OCI-LY7 (cell line): ENCODE measurements at regions not wholly inside any gene's neighbourhood (a gene's known extent, or its start where the extent isn't known, plus 50 kb on each side); places are given as distances from the start of the nearest gene placed in this dataset.

ENCODE experiments used
- BruUV-seq: library from RNA; stranded (reverse); fragments of 400-500 nt; replicated peaks from 2 replicates; lab custom pipeline; 2021; lab: Mats Ljungman, UMichigan
- CTCF ChIA-PET: fragments of 300-600 bp; sonication (Branson Sonifier 250); formaldehyde crosslinking; loops from one replicate; lab custom pipeline; 2022; ENCODE audit warnings: antibody characterized with exemption; ENCODE audit not compliant: unreplicated experiment; lab: Charles Lee
- POLR2A ChIA-PET: fragments of 300-600 bp; sonication (Branson Sonifier 250); formaldehyde crosslinking; loops from one replicate; lab custom pipeline; 2022; ENCODE audit warnings: antibody characterized with exemption; lab: Charles Lee
- DNase-seq: peaks from one replicate; pipeline ENCODE4 v3.0.0-alpha.2; 2015; ENCODE audit warnings: low spot score
- H2AFZ ChIP-seq: fragments of 200-600 bp; sonication (generic), shearing (Covaris generic); 2 replicates; pipeline ENCODE4 v1.6.1; 2014; ENCODE audit warnings: mild to moderate bottlenecking, antibody characterized with exemption, low read length, moderate library complexity
- H3K27ac ChIP-seq: fragments of 200-600 bp; sonication (generic); 2 replicates; pipeline ENCODE4 v1.5.1; 2014; ENCODE audit warnings: mixed run types, low read depth, mild to moderate bottlenecking, moderate library complexity, low read length, inconsistent platforms; ENCODE audit not compliant: poor library complexity, severe bottlenecking
- H3K36me3 ChIP-seq: fragments of 200-600 bp; sonication (generic); 2 replicates; pipeline ENCODE4 v1.6.1; 2014; ENCODE audit warnings: mild to moderate bottlenecking, antibody characterized with exemption, low read length, moderate library complexity, mixed read lengths; ENCODE audit not compliant: insufficient read depth
- H3K4me1 ChIP-seq: fragments of 200-600 bp; sonication (generic); 2 replicates; pipeline ENCODE4 v1.5.1; 2014; ENCODE audit warnings: mild to moderate bottlenecking, low read length; ENCODE audit not compliant: insufficient read depth, poor library complexity, severe bottlenecking
- H3K4me2 ChIP-seq: fragments of 200-600 bp; sonication (generic); 2 replicates; pipeline ENCODE4 v1.6.1; 2014; ENCODE audit warnings: mild to moderate bottlenecking, low read length
- H3K4me3 ChIP-seq: fragments of 200-600 bp; sonication (generic); 2 replicates; pipeline ENCODE4 v1.5.1; 2014; ENCODE audit warnings: mild to moderate bottlenecking, low read depth, low read length; ENCODE audit not compliant: poor library complexity, severe bottlenecking
- H3K79me2 ChIP-seq: fragments of 200-600 bp; sonication (generic); 2 replicates; pipeline ENCODE4 v1.6.1; 2016; ENCODE audit warnings: low read depth, mild to moderate bottlenecking, low read length, moderate library complexity, mixed read lengths; ENCODE audit not compliant: insufficient read depth
- H3K9me2 ChIP-seq: fragments of 200-600 bp; sonication (generic); 2 replicates; pipeline ENCODE4 v1.6.1; 2016; ENCODE audit warnings: mild to moderate bottlenecking, low read length, mixed read lengths; ENCODE audit not compliant: insufficient read depth
- H3K9me3 ChIP-seq: fragments of 200-600 bp; sonication (generic); 2 replicates; pipeline ENCODE4 v1.6.1; 2014; ENCODE audit warnings: mild to moderate bottlenecking, mixed run types, low read length, mixed read lengths
- H4K20me1 ChIP-seq: fragments of 200-600 bp; sonication (generic); 2 replicates; pipeline ENCODE4 v1.6.1; 2014; ENCODE audit warnings: mild to moderate bottlenecking, antibody characterized with exemption, low read length, moderate library complexity, mixed read lengths; ENCODE audit not compliant: insufficient read depth
- CTCF ChIP-seq: fragments of 200-600 bp; sonication (generic); conservative IDR thresholded peaks from 2 replicates; pipeline ENCODE4 v1.5.1; 2014; ENCODE audit warnings: mild to moderate bottlenecking, antibody characterized with exemption, low read length, moderate library complexity, mixed read lengths
- EZH2phosphoT487 ChIP-seq: fragments of 200-600 bp; sonication (generic); IDR thresholded peaks from 2 replicates; pipeline ENCODE4 v1.6.1; 2018; ENCODE audit warnings: low read depth, borderline replicate concordance, mild to moderate bottlenecking, mixed run types, antibody characterized with exemption, low read length, moderate library complexity, mixed read lengths
- intact Hi-C: fragments of 100-400 bp; cut with micrococcal nuclease; formaldehyde crosslinking; loops from one replicate; pipeline ENCODE4 v1.10.0; 2022; ENCODE audit not compliant: unreplicated experiment

- H4K20me1 ChIP-seq, result no peaks in the 10 kb centered on the region
- no peak for DNase-seq
- TF ChIP-seq CTCF, result no peak
- no peak for TF ChIP-seq EZH2phosphoT487
- H3K9me3 ChIP-seq, result no peaks in the 10 kb centered on the region
- no peak overlapping the region for H3K4me3 ChIP-seq
- no peak overlapping the region for H3K27ac ChIP-seq
- no peaks in the 10 kb centered on the region for H3K4me1 ChIP-seq
- CTCF ChIA-PET, result no interaction called here
- no peaks in the 10 kb centered on the region for H3K79me2 ChIP-seq
- H3K36me3 ChIP-seq, result no peaks in the 10 kb centered on the region
- no peak overlapping the region for H2AFZ ChIP-seq
- no peaks in the 10 kb centered on the region for H3K9me2 ChIP-seq
- BruUV-seq, result no TSS peak
- POLR2A ChIA-PET, result interaction anchor here (0.6 kb wide), 1 partner anchor 688 kb away, joined by 3 read pairs; no protein-coding TSS in a partner anchor
- intact Hi-C loops, result no loop called here
- H3K4me2 ChIP-seq, result no peak overlapping the region
These were observed 163.4 kb downstream of the NUAK1 start for GRCh38 chr12:105975351-105975750.

DNA sequence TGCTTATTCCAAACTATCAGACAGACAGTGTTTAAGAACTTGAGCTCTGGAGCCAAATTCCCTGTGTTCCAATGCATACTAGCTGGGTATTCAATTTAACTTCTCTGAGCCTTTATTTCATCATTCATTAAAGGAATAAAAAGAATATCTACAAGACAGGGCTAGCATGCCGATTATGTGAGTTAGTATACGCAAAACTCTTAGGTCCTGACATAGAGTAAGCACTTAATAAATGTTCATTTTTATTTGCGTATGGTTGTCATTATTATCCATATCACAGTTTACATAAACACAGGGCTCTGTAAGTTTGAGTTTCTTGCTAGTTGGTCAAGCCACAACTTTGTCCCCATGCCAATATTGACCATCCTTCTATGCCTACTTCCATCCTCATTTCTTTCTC lies 161.5 kb downstream of the NUAK1 start:
- no peaks in the 10 kb centered on the region for H3K4me1 ChIP-seq
- H3K27ac ChIP-seq, result no peak overlapping the region
- H3K4me3 ChIP-seq, result no peak overlapping the region
- no peaks in the 10 kb centered on the region for H3K9me2 ChIP-seq
- no TSS peak for BruUV-seq
- intact Hi-C loops, result no loop called here
- POLR2A ChIA-PET, result interaction anchor here (0.5 to 0.7 kb wide), 3 partner anchors 37 to 55 kb away, joined by 3 to 6 read pairs (median 4); no protein-coding TSS in a partner anchor
- DNase-seq, result no peak
- no peaks in the 10 kb centered on the region for H4K20me1 ChIP-seq
- no peaks in the 10 kb centered on the region for H3K9me3 ChIP-seq
- H3K36me3 ChIP-seq, result no peaks in the 10 kb centered on the region
- TF ChIP-seq EZH2phosphoT487 (no peak), CTCF (no peak)
- no peak overlapping the region for H3K4me2 ChIP-seq
- no peak overlapping the region for H2AFZ ChIP-seq
- no peaks in the 10 kb centered on the region for H3K79me2 ChIP-seq
- CTCF ChIA-PET, result no interaction called here

- no peaks in the 10 kb centered on the region for H3K4me1 ChIP-seq
- no peaks in the 10 kb centered on the region for H4K20me1 ChIP-seq
- DNase-seq, result no peak
- CTCF ChIA-PET, result no interaction called here
- intact Hi-C loops, result no loop called here
- H3K9me3 ChIP-seq, result no peaks in the 10 kb centered on the region
- H3K36me3 ChIP-seq, result no peaks in the 10 kb centered on the region
- BruUV-seq, result no TSS peak
- H3K4me2 ChIP-seq, result no peak overlapping the region
- no peak overlapping the region for H2AFZ ChIP-seq
- no peak overlapping the region for H3K27ac ChIP-seq
- no peaks in the 10 kb centered on the region for H3K9me2 ChIP-seq
- POLR2A ChIA-PET, result interaction anchor here (0.5 kb wide), 1 partner anchor 55 kb away, joined by 3 read pairs; no protein-coding TSS in a partner anchor
- no peak for TF ChIP-seq EZH2phosphoT487
- no peak for TF ChIP-seq CTCF
- H3K79me2 ChIP-seq, result no peaks in the 10 kb centered on the region
- no peak overlapping the region for H3K4me3 ChIP-seq
These were observed 161.1 kb downstream of the NUAK1 start for GRCh38 chr12:105977652-105978051.
